SU-DHL-6 (cell line): ENCODE measurements at regions not wholly inside any gene's neighbourhood (a gene's known extent, or its start where the extent isn't known, plus 50 kb on each side); places are given as distances from the start of the nearest gene placed in this dataset.

Source experiments
- H2AFZ ChIP-seq: fragments of 200-600 bp; sonication (generic); 2 replicates; pipeline ENCODE4 v1.6.1; 2014; ENCODE audit warnings: low read depth, mild to moderate bottlenecking, moderate library complexity, mixed read lengths, antibody characterized with exemption, low read length; ENCODE audit not compliant: severe bottlenecking
- H3F3A ChIP-seq: fragments of 200-600 bp; shearing (Covaris generic); 2 replicates; pipeline ENCODE4 v1.6.0; 2016; ENCODE audit warnings: antibody characterized with exemption, mild to moderate bottlenecking; ENCODE audit not compliant: insufficient read depth
- H3K27ac ChIP-seq: fragments of 200-600 bp; sonication (generic); 2 replicates; pipeline ENCODE4 v1.5.1; 2016; ENCODE audit warnings: low read depth, mild to moderate bottlenecking, low read length, moderate library complexity, mixed read lengths
- H3K27me3 ChIP-seq: fragments of 200-600 bp; sonication (generic), shearing (Covaris generic); 2 replicates; pipeline ENCODE4 v1.6.0; 2014; ENCODE audit warnings: mild to moderate bottlenecking, low read length
- H3K36me3 ChIP-seq: fragments of 200-600 bp; sonication (generic); 2 replicates; pipeline ENCODE4 v1.6.1; 2014; ENCODE audit warnings: mild to moderate bottlenecking, low read length, mixed read lengths
- H3K4me2 ChIP-seq: fragments of 300-600, 200-600 bp; shearing (Covaris generic), sonication (generic); 2 replicates; pipeline ENCODE4 v1.6.0; 2014; ENCODE audit warnings: low read length, low read depth, mild to moderate bottlenecking; ENCODE audit not compliant: poor library complexity, severe bottlenecking
- H3K4me3 ChIP-seq: fragments of 200-600 bp; sonication (generic); 2 replicates; pipeline ENCODE4 v1.5.1; 2014; ENCODE audit warnings: antibody characterized with exemption, low read length, mild to moderate bottlenecking, mixed read lengths; ENCODE audit not compliant: insufficient read depth, poor library complexity, severe bottlenecking
- H3K79me2 ChIP-seq: fragments of 200-600 bp; sonication (generic); 2 replicates; pipeline ENCODE4 v1.6.1; 2014; ENCODE audit warnings: mild to moderate bottlenecking, low read length, moderate library complexity; ENCODE audit not compliant: insufficient read depth
- H3K9ac ChIP-seq: fragments of 200-600 bp; sonication (generic); 2 replicates; pipeline ENCODE4 v1.7.0; 2014; ENCODE audit warnings: mild to moderate bottlenecking, low read length
- H3K9me2 ChIP-seq: fragments of 200-600 bp; sonication (generic); replicated peaks from 2 replicates; pipeline ENCODE4 v1.6.1; 2014; ENCODE audit warnings: low read length; ENCODE audit not compliant: insufficient read depth
- H3K9me3 ChIP-seq: fragments of 200-600 bp; sonication (generic); 2 replicates; pipeline ENCODE4 v1.6.1; 2014; ENCODE audit warnings: low read length, mixed read lengths; ENCODE audit not compliant: insufficient read depth
- H4K20me1 ChIP-seq: fragments of 200-600 bp; sonication (generic); 2 replicates; pipeline ENCODE4 v1.6.1; 2014; ENCODE audit warnings: low read depth, mild to moderate bottlenecking, antibody characterized with exemption, low read length, moderate library complexity, mixed read lengths
- EZH2phosphoT487 ChIP-seq: fragments of 200-600 bp; sonication (generic), shearing (Covaris generic); conservative IDR thresholded peaks from 2 replicates; pipeline ENCODE4 v1.6.1; 2018; ENCODE audit warnings: mild to moderate bottlenecking, antibody characterized with exemption, low read length, moderate library complexity, mixed read lengths
- TF ChIP-seq, protein P1 (sequence below): fragments of 200-600 bp; sonication (generic); IDR thresholded peaks from one replicate; pipeline ENCODE4 v1.5.1; 2017; ENCODE audit warnings: antibody characterized with exemption, mild to moderate bottlenecking, low read length, moderate library complexity; ENCODE audit not compliant: insufficient read depth, poor library complexity, severe bottlenecking

DNA sequence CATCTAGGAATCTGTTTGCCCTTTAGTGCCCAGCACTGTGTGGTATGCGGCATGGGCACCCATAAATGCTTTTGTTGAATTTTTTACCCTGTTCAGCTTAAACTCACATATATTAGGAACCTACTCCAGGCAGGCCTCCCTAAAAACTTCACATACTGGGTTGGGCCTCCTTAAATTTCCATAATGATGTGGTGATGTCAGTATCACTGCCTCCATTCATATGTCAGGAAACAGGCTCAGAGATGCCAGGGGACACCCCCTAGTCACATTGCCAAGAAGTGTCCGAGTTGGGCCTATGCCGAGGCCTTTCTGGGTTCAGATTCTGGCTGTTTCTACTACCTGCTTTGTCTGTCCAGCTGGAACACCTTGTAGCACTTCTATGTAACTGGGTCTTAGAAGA lies 55.7 kb upstream of the RUNX3 start:
- Histone ChIP-seq H2AFZ (no peak overlapping the region), H3K9ac (no peak overlapping the region), H3K27ac (no peak overlapping the region), H4K20me1 (no peaks in the 10 kb centered on the region), H3K79me2 (no peaks in the 10 kb centered on the region), H3K9me3 (no peaks in the 10 kb centered on the region), H3K9me2 (no peaks in the 10 kb centered on the region), H3K4me2 (no peak overlapping the region), H3K36me3 (no peaks in the 10 kb centered on the region), H3K4me3 (no peak overlapping the region), H3K27me3 (no peaks in the 10 kb centered on the region), H3F3A (no peaks in the 10 kb centered on the region)
- TF ChIP-seq, protein P1, sequence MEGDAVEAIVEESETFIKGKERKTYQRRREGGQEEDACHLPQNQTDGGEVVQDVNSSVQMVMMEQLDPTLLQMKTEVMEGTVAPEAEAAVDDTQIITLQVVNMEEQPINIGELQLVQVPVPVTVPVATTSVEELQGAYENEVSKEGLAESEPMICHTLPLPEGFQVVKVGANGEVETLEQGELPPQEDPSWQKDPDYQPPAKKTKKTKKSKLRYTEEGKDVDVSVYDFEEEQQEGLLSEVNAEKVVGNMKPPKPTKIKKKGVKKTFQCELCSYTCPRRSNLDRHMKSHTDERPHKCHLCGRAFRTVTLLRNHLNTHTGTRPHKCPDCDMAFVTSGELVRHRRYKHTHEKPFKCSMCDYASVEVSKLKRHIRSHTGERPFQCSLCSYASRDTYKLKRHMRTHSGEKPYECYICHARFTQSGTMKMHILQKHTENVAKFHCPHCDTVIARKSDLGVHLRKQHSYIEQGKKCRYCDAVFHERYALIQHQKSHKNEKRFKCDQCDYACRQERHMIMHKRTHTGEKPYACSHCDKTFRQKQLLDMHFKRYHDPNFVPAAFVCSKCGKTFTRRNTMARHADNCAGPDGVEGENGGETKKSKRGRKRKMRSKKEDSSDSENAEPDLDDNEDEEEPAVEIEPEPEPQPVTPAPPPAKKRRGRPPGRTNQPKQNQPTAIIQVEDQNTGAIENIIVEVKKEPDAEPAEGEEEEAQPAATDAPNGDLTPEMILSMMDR, result no peak
- TF ChIP-seq EZH2phosphoT487, result no peak

DNA sequence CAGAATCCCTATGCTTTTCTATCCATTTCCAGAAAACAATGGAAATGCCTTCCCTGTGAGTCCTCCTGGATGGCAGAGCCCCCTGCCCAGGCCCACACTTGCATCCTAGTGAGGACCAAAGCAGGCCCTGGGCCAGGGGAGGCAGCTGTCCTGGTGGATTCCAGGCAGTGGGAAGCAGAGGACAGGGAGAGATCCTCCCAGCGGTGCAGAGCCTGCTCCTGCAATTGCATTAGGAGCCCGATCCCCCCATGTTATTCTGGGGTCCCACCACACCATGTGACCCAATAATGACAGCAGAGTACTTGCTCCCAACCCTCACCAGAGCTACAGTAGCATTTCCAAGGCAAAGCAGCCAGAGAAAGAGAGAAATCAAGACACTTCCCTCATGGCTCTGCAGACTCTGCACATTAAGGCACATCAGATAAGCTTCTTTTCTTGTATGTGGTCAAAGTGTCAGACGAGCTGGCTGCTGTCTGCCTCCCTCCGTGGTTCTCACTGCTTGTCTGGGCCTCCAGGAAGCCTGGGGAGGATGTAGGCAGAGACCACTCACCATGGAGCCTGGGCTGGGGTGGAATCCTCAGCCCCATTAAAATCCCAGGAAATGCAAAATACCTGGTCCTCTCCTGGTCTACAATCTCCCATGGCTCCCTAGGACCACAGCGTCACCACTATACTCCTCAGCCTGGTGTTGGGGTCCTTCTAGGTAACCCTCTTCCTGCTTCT lies 54.9 kb upstream of the RUNX3 start:
- H3K9me2 ChIP-seq, result no peaks in the 10 kb centered on the region
- no peaks in the 10 kb centered on the region for H3F3A ChIP-seq
- no peak overlapping the region for H2AFZ ChIP-seq
- H3K79me2 ChIP-seq, result no peaks in the 10 kb centered on the region
- no peaks in the 10 kb centered on the region for H3K9me3 ChIP-seq
- H3K36me3 ChIP-seq, result no peaks in the 10 kb centered on the region
- TF ChIP-seq EZH2phosphoT487, result no peak
- TF ChIP-seq, protein P1, result no peak
- H3K4me3 ChIP-seq, result no peak overlapping the region
- no peak overlapping the region for H3K27ac ChIP-seq
- H4K20me1 ChIP-seq, result no peaks in the 10 kb centered on the region
- H3K27me3 ChIP-seq, result no peaks in the 10 kb centered on the region
- H3K4me2 ChIP-seq, result no peak overlapping the region
- no peak overlapping the region for H3K9ac ChIP-seq

DNA sequence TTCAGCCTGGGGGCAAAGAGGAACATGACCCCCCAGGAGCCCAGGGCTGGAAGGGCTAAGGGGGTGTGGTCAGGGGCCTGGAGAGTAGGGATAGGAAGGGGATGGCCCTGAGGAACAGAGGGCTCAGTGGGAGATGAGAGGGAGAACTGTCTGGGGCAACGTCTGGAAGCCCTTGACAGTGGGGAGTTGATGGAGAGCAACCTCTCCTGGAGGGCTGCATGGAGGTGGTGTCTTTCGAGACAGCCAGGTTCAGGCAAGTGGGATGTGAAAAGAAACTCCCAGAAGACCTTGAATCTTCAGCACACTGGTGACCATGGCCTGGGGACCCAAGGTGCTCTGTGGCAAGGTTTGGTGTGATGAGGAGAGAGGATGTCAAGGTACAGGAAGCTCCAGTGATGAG lies 54.2 kb upstream of the RUNX3 start:
- H3F3A ChIP-seq, result no peaks in the 10 kb centered on the region
- no peaks in the 10 kb centered on the region for H3K79me2 ChIP-seq
- H3K9ac ChIP-seq, result no peak overlapping the region
- no peak overlapping the region for H2AFZ ChIP-seq
- H4K20me1 ChIP-seq, result no peaks in the 10 kb centered on the region
- no peak for TF ChIP-seq EZH2phosphoT487
- TF ChIP-seq, protein P1, result no peak
- no peak overlapping the region for H3K4me2 ChIP-seq
- no peaks in the 10 kb centered on the region for H3K9me3 ChIP-seq
- no peaks in the 10 kb centered on the region for H3K9me2 ChIP-seq
- no peak overlapping the region for H3K4me3 ChIP-seq
- no peak overlapping the region for H3K27ac ChIP-seq
- H3K36me3 ChIP-seq, result no peaks in the 10 kb centered on the region
- no peaks in the 10 kb centered on the region for H3K27me3 ChIP-seq
